Dendritic cell treated with granulocyte-macrophage colony-stimulating factor and Interleukin-4, amounts not matched to agents 40 ng/mL and 50 ng/mL, for 4 days (primary cell): ENCODE measurements at regions not wholly inside any gene's neighbourhood (a gene's known extent, or its start where the extent isn't known, plus 50 kb on each side); places are given as distances from the start of the nearest gene placed in this dataset.

Experiments used
- H3K27ac Mint-ChIP-seq: one replicate; pipeline ENCODE4 v1.8.0; 2022; ENCODE audit warnings: mild to moderate bottlenecking, mixed read lengths
- H3K27me3 Mint-ChIP-seq: one replicate; pipeline ENCODE4 v1.8.0; 2022; ENCODE audit warnings: mild to moderate bottlenecking, mixed read lengths
- H3K36me3 Mint-ChIP-seq: one replicate; pipeline ENCODE4 v1.8.0; 2022; ENCODE audit warnings: low read depth, mixed read lengths
- H3K4me1 Mint-ChIP-seq: one replicate; pipeline ENCODE4 v1.8.0; 2022; ENCODE audit warnings: low read depth, mixed read lengths
- H3K4me3 Mint-ChIP-seq: one replicate; pipeline ENCODE4 v1.8.0; 2022; ENCODE audit warnings: mild to moderate bottlenecking, moderate library complexity, mixed read lengths
- H3K9me3 Mint-ChIP-seq: one replicate; pipeline ENCODE4 v1.8.0; 2022; ENCODE audit warnings: mixed read lengths
- intact Hi-C: fragments of 100-400 bp; cut with micrococcal nuclease; formaldehyde crosslinking; loops from one replicate; pipeline ENCODE4 v1.15.0; 2022

DNA sequence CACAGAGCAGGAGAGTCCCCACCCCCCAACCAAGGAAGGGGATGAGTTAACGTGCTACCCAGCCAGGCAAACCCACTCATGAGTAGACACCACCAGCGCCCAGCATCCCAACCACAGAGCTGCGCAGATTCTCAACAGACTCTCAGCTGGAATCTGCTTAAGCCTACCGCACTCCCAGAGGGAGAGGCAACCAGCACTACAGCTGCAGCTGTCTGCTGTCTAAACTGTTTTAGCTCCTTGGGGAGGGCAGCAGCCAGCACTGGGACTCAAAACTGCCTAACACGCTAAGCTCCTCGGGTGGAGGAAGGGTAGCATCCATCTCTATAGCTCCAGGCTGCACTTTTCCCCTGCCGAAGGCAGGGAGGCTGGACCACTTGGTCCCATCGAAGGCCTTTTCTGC, 539.8 kb downstream of the EPHA7 start:
- peaks cover 56% of the 10 kb centered on the region for H3K9me3 Mint-ChIP-seq

DNA sequence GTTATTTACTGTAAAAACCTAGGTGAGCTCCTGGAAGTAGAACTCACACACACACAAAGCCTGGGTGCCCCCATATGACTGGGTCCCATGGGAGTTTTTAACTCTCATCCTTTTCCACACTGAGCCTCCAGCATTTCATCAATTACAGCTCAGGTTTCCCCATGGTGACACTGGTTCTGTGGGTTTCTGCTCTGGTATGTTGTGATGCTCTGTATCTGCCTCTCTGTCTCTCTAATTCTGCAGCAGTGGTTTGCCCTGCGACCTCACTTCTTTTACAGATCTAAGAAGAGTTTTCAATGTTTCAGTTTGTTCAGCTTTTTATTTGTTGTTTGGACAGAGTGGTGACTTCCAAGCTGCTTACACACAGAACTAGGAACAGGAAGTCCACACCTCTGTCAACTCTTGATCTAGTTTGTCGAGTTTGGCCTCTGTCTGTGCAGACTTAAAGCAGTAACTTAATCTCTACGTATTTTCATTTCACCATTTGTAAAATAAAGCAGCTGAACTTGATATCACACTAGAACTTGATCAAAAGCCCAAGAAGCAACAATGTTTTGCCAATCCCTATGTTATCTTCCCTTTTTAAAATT, 554.3 kb downstream of the EPHA7 start:
- no peaks in the 10 kb centered on the region for H3K36me3 Mint-ChIP-seq
- H3K4me1 Mint-ChIP-seq = no peaks in the 10 kb centered on the region
- H3K27ac Mint-ChIP-seq = no peak overlapping the region
- no peak overlapping the region for H3K4me3 Mint-ChIP-seq
- H3K27me3 Mint-ChIP-seq = no peaks in the 10 kb centered on the region
- peaks cover 21% of the 10 kb centered on the region for H3K9me3 Mint-ChIP-seq
- intact Hi-C loops = no loop called here

More for the DNA sequence above, 539.8 kb downstream of the EPHA7 start:
- Mint-ChIP-seq H3K36me3 (no peaks in the 10 kb centered on the region), H3K4me3 (no peak overlapping the region), H3K27ac (no peak overlapping the region), H3K4me1 (no peaks in the 10 kb centered on the region), H3K27me3 (no peaks in the 10 kb centered on the region)
- intact Hi-C loops = no loop called here

DNA sequence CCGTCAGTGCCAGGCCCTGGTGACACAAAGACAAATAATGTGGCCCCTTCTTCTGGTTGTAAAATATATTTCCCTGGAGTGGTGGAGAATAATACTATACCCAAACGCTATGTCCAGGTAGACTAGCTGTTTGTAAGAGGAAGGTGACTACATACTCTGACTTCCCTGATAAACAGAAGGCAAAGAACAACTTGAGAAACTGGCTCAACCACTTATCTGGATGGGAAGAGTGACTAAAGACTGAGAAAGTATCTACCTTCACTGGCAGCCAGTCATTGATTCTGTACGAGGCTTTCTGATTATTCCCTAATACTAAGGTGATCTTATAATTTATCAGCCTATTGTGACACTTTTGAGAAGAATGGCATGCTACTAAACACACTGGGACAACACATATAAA, 569.7 kb downstream of the EPHA7 start:
- Mint-ChIP-seq H3K27ac (no peak overlapping the region), H3K36me3 (no peaks in the 10 kb centered on the region), H3K4me3 (no peak overlapping the region), H3K9me3 (peaks cover 12% of the 10 kb centered on the region), H3K27me3 (no peaks in the 10 kb centered on the region), H3K4me1 (no peaks in the 10 kb centered on the region)
- intact Hi-C loops = no loop called here

DNA sequence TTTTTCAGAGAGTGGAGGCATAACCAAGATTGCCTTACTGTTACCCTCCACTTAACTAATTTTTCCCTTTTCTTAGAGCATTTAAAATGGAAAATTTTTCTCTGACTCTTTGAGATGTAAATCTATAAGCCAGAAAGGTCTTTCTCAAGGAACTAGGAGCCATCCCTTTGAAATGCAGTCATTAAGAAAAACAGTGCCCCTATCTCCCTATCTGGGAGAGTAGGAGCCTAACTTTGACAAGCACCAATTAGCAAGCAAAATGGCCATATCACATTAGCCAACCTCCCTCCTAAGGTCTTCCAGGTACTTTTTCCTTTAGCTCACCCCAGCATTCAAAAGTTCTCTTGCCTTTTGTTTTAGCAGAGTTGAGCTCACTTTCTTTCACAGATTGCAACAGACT, 570.5 kb downstream of the EPHA7 start:
- intact Hi-C loops = no loop called here
- Mint-ChIP-seq H3K4me3 (no peak overlapping the region), H3K27me3 (no peaks in the 10 kb centered on the region), H3K36me3 (no peaks in the 10 kb centered on the region), H3K27ac (no peak overlapping the region), H3K4me1 (no peaks in the 10 kb centered on the region), H3K9me3 (peaks cover 12% of the 10 kb centered on the region)

DNA sequence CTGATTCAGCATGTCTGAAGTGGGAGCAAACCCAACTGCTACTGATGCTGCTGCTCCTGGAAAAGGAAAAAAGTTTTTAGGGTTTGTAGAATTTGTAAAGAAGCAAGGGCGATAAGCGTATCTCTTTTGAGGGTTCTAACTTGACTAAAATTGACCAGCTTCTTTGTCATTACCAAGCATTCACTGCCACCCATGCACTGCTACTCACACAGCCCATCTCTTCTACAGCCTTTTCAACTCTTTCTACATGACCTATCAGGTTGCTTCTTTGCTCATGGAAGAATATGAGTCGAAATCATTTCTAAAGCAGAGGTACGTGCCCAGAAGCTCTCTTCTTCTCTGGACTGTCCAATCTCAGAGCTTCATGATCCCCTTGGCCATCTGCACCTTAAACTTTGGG, 570.9 kb downstream of the EPHA7 start:
- Mint-ChIP-seq H3K4me1 (no peaks in the 10 kb centered on the region), H3K27ac (no peak overlapping the region), H3K36me3 (no peaks in the 10 kb centered on the region), H3K4me3 (no peak overlapping the region), H3K27me3 (no peaks in the 10 kb centered on the region), H3K9me3 (peaks cover 12% of the 10 kb centered on the region)
- intact Hi-C loops = no loop called here

DNA sequence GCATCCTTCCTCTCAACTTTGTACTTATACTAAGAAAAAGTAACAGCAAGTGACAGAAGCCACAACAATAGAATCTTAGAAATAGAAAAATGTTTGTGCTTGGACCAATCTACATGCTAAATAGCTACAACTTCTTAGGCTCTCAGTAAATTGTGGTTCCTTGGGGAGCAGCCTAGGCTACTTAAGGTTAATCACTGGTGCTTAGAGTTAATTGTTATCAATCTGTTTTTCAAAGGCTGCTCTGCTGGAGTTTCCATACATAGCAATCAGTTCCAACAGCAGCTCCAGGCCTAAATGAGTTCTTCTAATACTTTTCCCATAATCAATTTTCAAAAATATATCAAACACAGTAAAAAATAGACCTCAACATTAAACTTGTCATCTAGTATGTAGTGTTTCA, 571.4 kb downstream of the EPHA7 start:
- no peak overlapping the region for H3K4me3 Mint-ChIP-seq
- H3K36me3 Mint-ChIP-seq = no peaks in the 10 kb centered on the region
- peaks cover 12% of the 10 kb centered on the region for H3K9me3 Mint-ChIP-seq
- intact Hi-C loops = no loop called here
- no peaks in the 10 kb centered on the region for H3K27me3 Mint-ChIP-seq
- no peaks in the 10 kb centered on the region for H3K4me1 Mint-ChIP-seq
- H3K27ac Mint-ChIP-seq = no peak overlapping the region

DNA sequence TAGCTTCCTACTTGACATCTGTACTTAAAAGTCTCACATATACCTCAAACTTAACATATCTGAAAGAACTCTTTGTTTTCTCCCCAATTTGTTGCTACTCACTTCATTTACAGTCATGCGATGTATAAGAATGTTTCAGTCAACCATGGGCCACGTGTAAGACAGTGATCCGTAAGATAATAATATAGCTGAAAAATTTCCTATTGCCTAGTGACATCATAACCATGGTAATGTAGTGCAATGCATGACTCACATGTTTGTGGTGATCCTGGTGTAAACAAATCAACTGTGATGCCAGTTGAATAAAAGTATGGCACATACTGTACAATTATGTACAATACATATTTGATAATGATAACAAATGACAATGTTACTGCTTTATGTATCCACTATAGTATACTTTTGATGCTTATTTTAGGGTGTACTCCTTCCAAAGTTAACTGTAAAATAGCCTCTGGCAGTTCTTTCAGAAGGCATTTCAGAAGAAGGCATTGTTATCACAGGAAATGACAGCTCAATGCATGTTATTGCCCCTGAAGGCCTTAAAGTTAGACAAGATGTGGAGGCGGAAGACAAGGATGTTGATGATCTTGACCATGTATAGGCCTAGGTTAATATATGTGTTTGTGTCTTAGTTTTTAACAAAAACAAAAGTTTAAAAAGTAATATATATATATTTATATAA, 579.0 kb downstream of the EPHA7 start:
- Mint-ChIP-seq H3K9me3 (no peaks in the 10 kb centered on the region), H3K36me3 (no peaks in the 10 kb centered on the region), H3K4me1 (no peaks in the 10 kb centered on the region), H3K27me3 (no peaks in the 10 kb centered on the region), H3K4me3 (no peak overlapping the region), H3K27ac (no peak overlapping the region)
- intact Hi-C loops = no loop called here

DNA sequence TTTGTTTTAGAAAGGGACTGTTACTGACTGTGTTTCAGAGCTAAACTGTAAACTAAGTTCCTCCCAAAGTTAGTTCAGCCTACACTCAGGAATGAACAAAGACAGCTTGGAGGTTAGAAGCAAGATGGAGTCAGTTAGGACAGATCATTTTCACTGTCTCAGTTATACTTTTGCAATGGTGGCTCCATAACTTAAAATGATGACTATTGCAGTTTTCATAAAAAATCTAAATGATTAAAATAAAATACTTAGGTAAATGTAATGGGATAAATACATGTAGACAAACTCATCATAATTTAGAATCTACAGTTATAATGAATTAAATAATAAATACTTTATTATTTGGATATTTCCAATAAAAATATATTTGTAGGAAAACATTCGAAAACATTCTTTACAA, 590.6 kb downstream of the EPHA7 start:
- no peak overlapping the region for H3K4me3 Mint-ChIP-seq
- no peaks in the 10 kb centered on the region for H3K4me1 Mint-ChIP-seq
- H3K36me3 Mint-ChIP-seq = no peaks in the 10 kb centered on the region
- H3K9me3 Mint-ChIP-seq = no peaks in the 10 kb centered on the region
- intact Hi-C loops = no loop called here
- no peaks in the 10 kb centered on the region for H3K27me3 Mint-ChIP-seq
- H3K27ac Mint-ChIP-seq = no peak overlapping the region

DNA sequence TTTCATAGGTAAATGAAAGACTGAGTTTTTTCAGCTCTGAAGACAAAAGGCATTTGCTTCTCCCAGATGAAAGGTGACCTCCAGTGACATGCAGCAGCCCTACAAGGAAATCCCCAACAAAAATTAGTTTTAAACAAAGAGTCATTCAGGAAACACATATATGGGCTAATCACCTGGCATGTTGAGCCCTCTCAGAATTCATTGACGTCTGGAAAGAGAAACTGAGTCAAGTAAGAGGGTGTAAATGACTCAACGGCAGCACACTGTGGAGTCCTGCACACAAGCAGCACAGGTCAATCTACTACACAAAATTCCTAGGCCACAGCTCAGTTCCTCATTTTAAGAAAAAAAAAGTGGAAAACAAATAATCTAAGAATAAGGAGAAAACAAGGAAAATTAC, 592.3 kb downstream of the EPHA7 start:
- H3K4me3 Mint-ChIP-seq = no peak overlapping the region
- H3K9me3 Mint-ChIP-seq = no peaks in the 10 kb centered on the region
- H3K27me3 Mint-ChIP-seq = no peaks in the 10 kb centered on the region
- H3K27ac Mint-ChIP-seq = no peak overlapping the region
- H3K4me1 Mint-ChIP-seq = no peaks in the 10 kb centered on the region
- intact Hi-C loops = no loop called here
- no peaks in the 10 kb centered on the region for H3K36me3 Mint-ChIP-seq

DNA sequence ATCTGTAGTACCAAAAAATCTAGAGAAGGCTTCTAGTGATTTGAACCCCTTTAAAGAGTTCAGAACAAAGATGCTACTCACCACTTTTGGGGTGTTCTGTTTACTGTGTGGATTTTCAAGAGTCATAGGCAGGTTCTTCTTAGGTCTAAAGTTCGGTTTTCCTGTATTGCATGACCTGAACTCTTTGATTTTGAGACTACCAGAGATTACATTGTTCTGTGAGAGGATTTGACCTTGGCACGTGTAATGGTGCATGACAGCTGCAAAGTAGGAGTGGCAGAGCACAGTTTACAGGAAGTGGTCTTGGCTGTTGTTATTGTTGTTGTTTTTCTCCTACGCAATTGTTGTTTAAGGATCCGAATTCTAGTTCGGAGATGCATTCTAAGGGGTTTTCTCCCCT, 592.7 kb downstream of the EPHA7 start:
- Mint-ChIP-seq H3K27ac (no peak overlapping the region), H3K9me3 (no peaks in the 10 kb centered on the region), H3K36me3 (no peaks in the 10 kb centered on the region), H3K4me3 (no peak overlapping the region), H3K4me1 (no peaks in the 10 kb centered on the region), H3K27me3 (no peaks in the 10 kb centered on the region)
- intact Hi-C loops = no loop called here

DNA sequence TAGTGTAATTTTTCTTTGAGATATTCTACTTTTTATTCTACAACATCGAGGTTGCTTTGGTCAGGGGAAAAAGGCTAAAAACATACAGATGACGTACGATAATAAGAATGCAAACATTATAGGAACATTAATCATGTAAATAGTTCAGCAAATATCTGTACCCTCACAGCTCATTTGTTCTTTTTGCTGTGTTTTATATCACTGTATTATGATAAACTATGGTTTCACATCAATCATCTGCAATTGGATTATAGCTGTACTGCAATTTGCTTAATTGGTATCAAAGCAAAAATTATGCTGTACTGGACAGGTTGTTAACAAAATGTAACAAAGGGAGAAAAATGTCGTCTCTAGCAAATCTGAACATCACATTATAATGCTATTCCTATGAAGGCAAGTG, 597.1 kb downstream of the EPHA7 start:
- intact Hi-C loops = no loop called here
- Mint-ChIP-seq H3K27ac (no peak overlapping the region), H3K4me3 (no peak overlapping the region), H3K36me3 (no peaks in the 10 kb centered on the region), H3K27me3 (no peaks in the 10 kb centered on the region), H3K9me3 (no peaks in the 10 kb centered on the region), H3K4me1 (no peaks in the 10 kb centered on the region)

DNA sequence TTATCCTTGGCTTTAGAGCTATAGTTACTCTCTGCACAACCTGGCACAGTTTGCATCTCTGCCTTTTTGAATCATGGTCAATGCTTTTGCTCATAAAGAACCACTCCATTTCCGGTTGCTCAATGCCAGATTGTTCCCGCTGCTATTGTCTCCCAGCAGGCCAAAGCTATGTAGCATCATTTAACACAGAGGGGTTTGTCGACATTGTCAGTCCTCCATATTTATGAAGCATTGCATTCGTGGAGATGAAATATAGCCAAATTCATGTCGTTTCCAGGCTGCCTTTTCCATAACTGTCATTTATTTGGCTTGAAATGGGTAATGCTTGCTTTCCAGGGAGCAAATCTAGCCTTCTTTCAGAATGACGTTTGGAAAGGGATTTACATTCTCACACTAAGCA, 598.8 kb downstream of the EPHA7 start:
- no peak overlapping the region for H3K4me3 Mint-ChIP-seq
- H3K9me3 Mint-ChIP-seq = no peaks in the 10 kb centered on the region
- H3K27ac Mint-ChIP-seq = no peak overlapping the region
- H3K36me3 Mint-ChIP-seq = no peaks in the 10 kb centered on the region
- H3K27me3 Mint-ChIP-seq = no peaks in the 10 kb centered on the region
- H3K4me1 Mint-ChIP-seq = no peaks in the 10 kb centered on the region
- intact Hi-C loops = no loop called here

DNA sequence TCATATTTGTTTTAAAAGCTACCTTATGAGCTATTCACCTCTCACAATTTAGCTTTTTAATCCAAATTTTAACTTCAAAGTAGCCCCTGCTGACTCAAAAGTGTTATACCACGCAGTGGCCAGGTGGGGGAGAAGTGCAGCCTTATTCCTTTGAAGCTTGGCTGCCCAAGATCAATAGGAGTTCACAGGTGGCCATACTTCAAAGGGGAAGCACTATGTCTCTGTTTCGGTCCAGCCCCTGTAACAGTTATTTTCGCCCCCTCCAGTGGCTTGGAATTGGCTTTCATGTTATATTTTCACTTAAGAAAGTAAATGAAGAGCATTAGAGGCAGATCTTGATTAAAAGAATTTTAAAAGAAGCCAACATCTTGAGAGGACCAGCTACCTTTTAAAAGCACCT, 608.4 kb downstream of the EPHA7 start:
- no peaks in the 10 kb centered on the region for H3K4me1 Mint-ChIP-seq
- no peaks in the 10 kb centered on the region for H3K36me3 Mint-ChIP-seq
- no peaks in the 10 kb centered on the region for H3K9me3 Mint-ChIP-seq
- H3K27me3 Mint-ChIP-seq = no peaks in the 10 kb centered on the region
- intact Hi-C loops = no loop called here
- no peak overlapping the region for H3K27ac Mint-ChIP-seq
- H3K4me3 Mint-ChIP-seq = no peak overlapping the region

DNA sequence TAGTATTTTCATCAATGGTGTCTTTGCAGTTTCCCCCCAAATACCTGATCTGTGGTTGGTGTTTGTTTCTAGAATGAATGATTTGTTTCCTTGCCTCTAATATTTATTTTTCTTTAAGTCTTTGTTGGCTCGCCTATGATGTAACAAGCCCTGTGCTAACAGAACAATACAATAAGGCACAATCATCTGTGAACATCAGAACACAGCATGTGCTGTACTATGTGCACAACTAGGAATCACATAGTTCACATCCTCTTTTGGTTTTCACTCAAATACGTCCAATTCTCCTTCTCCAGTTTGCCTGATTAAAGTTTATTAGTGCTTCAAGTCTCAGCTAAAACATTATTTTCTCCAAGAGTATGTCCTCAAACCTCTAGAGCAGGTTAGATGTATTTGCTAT, 613.1 kb downstream of the EPHA7 start:
- Mint-ChIP-seq H3K4me3 (no peak overlapping the region), H3K27me3 (no peaks in the 10 kb centered on the region), H3K9me3 (no peaks in the 10 kb centered on the region), H3K27ac (no peak overlapping the region), H3K36me3 (no peaks in the 10 kb centered on the region), H3K4me1 (no peaks in the 10 kb centered on the region)
- intact Hi-C loops = no loop called here

DNA sequence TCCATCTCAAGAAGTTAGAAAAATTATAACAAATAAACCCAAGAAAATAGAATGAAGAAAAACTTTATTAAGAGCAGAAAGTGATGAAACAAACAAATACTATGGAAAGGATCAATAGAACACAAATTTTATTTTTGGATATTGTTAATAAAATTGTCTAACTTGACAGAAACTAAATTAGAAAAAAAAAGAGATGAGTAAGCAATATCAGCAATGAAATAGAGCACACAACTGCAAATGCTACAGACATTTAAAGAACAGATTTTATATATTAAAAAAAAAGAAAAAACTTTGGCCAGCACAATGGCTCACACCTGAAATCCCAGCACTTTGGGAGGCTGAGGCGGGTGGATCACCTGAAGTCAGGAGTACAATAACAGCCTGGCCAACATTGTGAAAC, 628.0 kb downstream of the EPHA7 start:
- H3K4me3 Mint-ChIP-seq = no peak overlapping the region
- no peaks in the 10 kb centered on the region for H3K27me3 Mint-ChIP-seq
- intact Hi-C loops = no loop called here
- no peaks in the 10 kb centered on the region for H3K36me3 Mint-ChIP-seq
- no peaks in the 10 kb centered on the region for H3K4me1 Mint-ChIP-seq
- no peaks in the 10 kb centered on the region for H3K9me3 Mint-ChIP-seq
- no peak overlapping the region for H3K27ac Mint-ChIP-seq
